ENCODE measurements at regions not wholly inside any gene's neighbourhood (a gene's known extent, or its start where the extent isn't known, plus 50 kb on each side); places are given as distances from the start of the nearest gene placed in this dataset.

DNA sequence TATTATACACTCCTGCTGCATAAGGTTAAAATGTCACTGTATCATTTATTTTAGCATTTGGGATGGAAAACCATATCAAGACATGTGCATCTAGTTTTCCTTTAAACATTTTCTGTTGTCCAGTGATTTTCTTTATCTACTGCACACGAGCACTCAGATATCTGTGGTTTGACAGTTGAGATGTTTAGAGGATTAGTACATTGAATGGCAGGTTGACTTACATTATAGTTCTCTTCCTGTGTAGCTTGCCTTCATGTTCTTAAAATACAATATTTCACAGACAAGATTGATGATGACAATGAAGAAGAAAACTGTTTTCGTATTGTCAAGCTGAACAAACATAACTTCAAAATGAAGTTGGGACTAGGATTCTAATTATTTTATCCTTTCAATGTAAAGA, 2378.4 kb upstream of the WWC1 start:
- Histone ChIP-seq H3K36me3 (ENCODE audit: control insufficient read depth in 1 of 2, insufficient read depth in 2 of 2, low read depth in 1 of 2, low read length in 2 of 2) (no peaks in the 10 kb centered on the region), H3K27me3 (ENCODE audit: control insufficient read depth in 1 of 2, insufficient read depth in 1 of 2, low read length in 2 of 2) (no peaks in the 10 kb centered on the region), H3K14ac (ENCODE audit: low read length in 2 of 2) (no peak overlapping the region), H4K91ac (ENCODE audit: low read length) (no peak overlapping the region), H2BK120ac (ENCODE audit: low read depth, low read length) (no peak overlapping the region), H3K4me1 (ENCODE audit: control insufficient read depth, insufficient read depth, low read depth, low read length) (no peaks in the 10 kb centered on the region), H3K79me1 (replicated peaks; ENCODE audit: low read length, poor library complexity, severe bottlenecking) (no peaks in the 10 kb centered on the region), H3K9me3 (ENCODE audit: control insufficient read depth, low read length) (peaks cover 6% of the 10 kb centered on the region), H3K4me2 (ENCODE audit: low read length, poor library complexity, severe bottlenecking) (no peak overlapping the region), H3K4ac (ENCODE audit: low read depth in 1 of 2, low read length in 2 of 2) (no peak overlapping the region), H2AFZ (ENCODE audit: low read depth, low read length) (no peak overlapping the region), H3K23ac (ENCODE audit: low read length in 2 of 2) (no peak overlapping the region), H2BK5ac (ENCODE audit: low read depth, low read length, poor library complexity, severe bottlenecking) (no peak overlapping the region), H2BK15ac (ENCODE audit: low read depth, poor library complexity, severe bottlenecking) (no peak overlapping the region), H2AK5ac (ENCODE audit: low read length, severe bottlenecking) (no peak overlapping the region), H2BK12ac (ENCODE audit: low read length in 2 of 2) (no peak overlapping the region), H3K9ac (ENCODE audit: low read length) (no peak overlapping the region), H4K8ac (ENCODE audit: low read length) (no peak overlapping the region), H3K4me3 (ENCODE audit: insufficient read depth in 1 of 2, low read depth in 1 of 2, low read length in 2 of 2) (no peak overlapping the region), H3K27ac (ENCODE audit: low read length, poor library complexity, severe bottlenecking) (no peak overlapping the region), H3K18ac (ENCODE audit: low read depth in 1 of 2, low read length in 2 of 2) (no peak overlapping the region)
- WGBS: 60% methylated on average over 1 of the region's 2 CpGs
- no peak for DNase-seq

DNA sequence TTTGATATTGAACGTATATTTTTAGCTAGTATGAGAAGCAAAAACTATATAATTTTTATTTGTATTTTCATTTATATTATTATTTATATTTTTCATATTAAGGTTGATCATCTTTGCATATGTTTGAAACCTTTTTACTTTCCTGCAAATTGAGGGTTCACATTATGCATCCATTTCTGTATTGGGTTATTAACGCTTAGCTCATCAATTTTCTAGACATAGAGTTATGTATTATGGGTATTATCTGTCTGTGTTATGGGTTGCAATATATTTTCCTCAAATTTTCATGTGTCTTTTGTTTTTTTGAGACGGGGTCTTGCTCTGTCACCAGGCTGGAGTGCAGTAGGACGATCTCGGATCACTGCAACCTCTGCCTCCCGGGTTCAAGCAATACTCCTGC, 2377.0 kb upstream of the WWC1 start:
- H3K14ac ChIP-seq (ENCODE audit: low read length in 2 of 2): no peak overlapping the region
- H3K27ac ChIP-seq (ENCODE audit: low read length, poor library complexity, severe bottlenecking): no peak overlapping the region
- no peak overlapping the region for H4K8ac ChIP-seq (ENCODE audit: low read length)
- no peak overlapping the region for H2BK120ac ChIP-seq (ENCODE audit: low read depth, low read length)
- no peak overlapping the region for H3K18ac ChIP-seq (ENCODE audit: low read depth in 1 of 2, low read length in 2 of 2)
- no peaks in the 10 kb centered on the region for H3K36me3 ChIP-seq (ENCODE audit: control insufficient read depth in 1 of 2, insufficient read depth in 2 of 2, low read depth in 1 of 2, low read length in 2 of 2)
- no peak overlapping the region for H3K4me3 ChIP-seq (ENCODE audit: insufficient read depth in 1 of 2, low read depth in 1 of 2, low read length in 2 of 2)
- H3K79me1 ChIP-seq (replicated peaks; ENCODE audit: low read length, poor library complexity, severe bottlenecking): no peaks in the 10 kb centered on the region
- DNase-seq: no peak
- no peak overlapping the region for H3K23ac ChIP-seq (ENCODE audit: low read length in 2 of 2)
- H3K4me2 ChIP-seq (ENCODE audit: low read length, poor library complexity, severe bottlenecking): no peak overlapping the region
- H3K9me3 ChIP-seq (ENCODE audit: control insufficient read depth, low read length): no peaks in the 10 kb centered on the region
- no peaks in the 10 kb centered on the region for H3K27me3 ChIP-seq (ENCODE audit: control insufficient read depth in 1 of 2, insufficient read depth in 1 of 2, low read length in 2 of 2)
- WGBS: 93% methylated on average over 4 of the region's 6 CpGs
- no peak overlapping the region for H2AK5ac ChIP-seq (ENCODE audit: low read length, severe bottlenecking)
- H2AFZ ChIP-seq (ENCODE audit: low read depth, low read length): no peak overlapping the region
- H2BK15ac ChIP-seq (ENCODE audit: low read depth, poor library complexity, severe bottlenecking): no peak overlapping the region
- no peak overlapping the region for H2BK5ac ChIP-seq (ENCODE audit: low read depth, low read length, poor library complexity, severe bottlenecking)
- no peak overlapping the region for H3K4ac ChIP-seq (ENCODE audit: low read depth in 1 of 2, low read length in 2 of 2)
- H3K9ac ChIP-seq (ENCODE audit: low read length): no peak overlapping the region
- no peak overlapping the region for H2BK12ac ChIP-seq (ENCODE audit: low read length in 2 of 2)
- H4K91ac ChIP-seq (ENCODE audit: low read length): no peak overlapping the region
- no peaks in the 10 kb centered on the region for H3K4me1 ChIP-seq (ENCODE audit: control insufficient read depth, insufficient read depth, low read depth, low read length)

DNA sequence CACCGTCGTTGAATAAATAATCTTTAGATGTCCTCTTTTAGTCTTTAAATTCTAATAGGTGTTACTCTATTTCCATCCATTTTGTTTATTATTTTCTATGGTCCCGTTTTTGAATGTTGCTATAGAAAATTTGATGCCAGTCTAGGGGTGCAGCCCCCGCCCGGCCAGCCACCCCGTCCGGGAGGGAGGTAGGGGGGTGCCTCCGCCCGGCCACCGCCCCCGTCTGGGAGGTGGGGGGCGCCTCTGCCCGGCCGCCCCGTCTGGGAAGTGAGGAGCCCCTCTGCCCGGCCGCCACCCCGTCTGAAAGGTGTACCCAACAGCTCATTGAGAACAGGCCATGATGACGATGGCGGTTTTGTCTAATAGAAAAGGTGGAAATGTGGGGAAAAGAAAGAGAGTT, 2372.2 kb upstream of the WWC1 start:
- no peak overlapping the region for H4K91ac ChIP-seq (ENCODE audit: low read length)
- no peak overlapping the region for H2AFZ ChIP-seq (ENCODE audit: low read depth, low read length)
- no peak overlapping the region for H3K4me3 ChIP-seq (ENCODE audit: insufficient read depth in 1 of 2, low read depth in 1 of 2, low read length in 2 of 2)
- H2BK12ac ChIP-seq (ENCODE audit: low read length in 2 of 2): no peak overlapping the region
- no peak overlapping the region for H2BK5ac ChIP-seq (ENCODE audit: low read depth, low read length, poor library complexity, severe bottlenecking)
- 97% methylated on average over 18 of the region's 20 CpGs for WGBS
- H3K9ac ChIP-seq (ENCODE audit: low read length): no peak overlapping the region
- no peak overlapping the region for H3K23ac ChIP-seq (ENCODE audit: low read length in 2 of 2)
- no peak for DNase-seq
- no peak overlapping the region for H3K4ac ChIP-seq (ENCODE audit: low read depth in 1 of 2, low read length in 2 of 2)
- no peaks in the 10 kb centered on the region for H3K27me3 ChIP-seq (ENCODE audit: control insufficient read depth in 1 of 2, insufficient read depth in 1 of 2, low read length in 2 of 2)
- H3K79me1 ChIP-seq (replicated peaks; ENCODE audit: low read length, poor library complexity, severe bottlenecking): no peaks in the 10 kb centered on the region
- no peaks in the 10 kb centered on the region for H3K36me3 ChIP-seq (ENCODE audit: control insufficient read depth in 1 of 2, insufficient read depth in 2 of 2, low read depth in 1 of 2, low read length in 2 of 2)
- H3K4me1 ChIP-seq (ENCODE audit: control insufficient read depth, insufficient read depth, low read depth, low read length): no peaks in the 10 kb centered on the region
- H3K4me2 ChIP-seq (ENCODE audit: low read length, poor library complexity, severe bottlenecking): no peak overlapping the region
- no peak overlapping the region for H2BK120ac ChIP-seq (ENCODE audit: low read depth, low read length)
- H3K14ac ChIP-seq (ENCODE audit: low read length in 2 of 2): no peak overlapping the region
- H3K9me3 ChIP-seq (ENCODE audit: control insufficient read depth, low read length): peaks cover 4% of the 10 kb centered on the region
- no peak overlapping the region for H2BK15ac ChIP-seq (ENCODE audit: low read depth, poor library complexity, severe bottlenecking)
- H2AK5ac ChIP-seq (ENCODE audit: low read length, severe bottlenecking): no peak overlapping the region
- no peak overlapping the region for H3K27ac ChIP-seq (ENCODE audit: low read length, poor library complexity, severe bottlenecking)
- no peak overlapping the region for H4K8ac ChIP-seq (ENCODE audit: low read length)
- no peak overlapping the region for H3K18ac ChIP-seq (ENCODE audit: low read depth in 1 of 2, low read length in 2 of 2)

DNA sequence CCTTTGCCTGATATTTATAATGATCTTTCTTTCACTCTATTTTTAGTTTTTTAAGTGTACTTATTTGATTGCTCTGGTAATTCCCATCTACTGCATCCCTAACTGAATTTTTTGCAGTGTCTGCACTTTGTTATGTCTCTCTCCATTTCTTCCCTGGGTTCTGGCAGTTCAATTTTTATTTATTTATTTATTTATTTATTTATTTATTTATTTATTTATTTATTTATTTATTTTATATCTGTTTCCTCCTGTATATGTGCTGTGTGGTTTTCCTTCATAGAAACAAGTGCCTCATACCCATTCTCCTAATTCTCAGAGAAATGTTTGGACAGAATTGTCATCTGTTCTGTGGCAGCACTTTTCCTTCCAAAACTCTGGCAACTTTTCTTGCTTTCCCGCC, 2370.8 kb upstream of the WWC1 start:
- no CpG with 5 or more reads among the region's 1 CpG for WGBS
- DNase-seq: no peak
- Histone ChIP-seq H2AFZ (ENCODE audit: low read depth, low read length) (no peak overlapping the region), H3K9ac (ENCODE audit: low read length) (no peak overlapping the region), H3K18ac (ENCODE audit: low read depth in 1 of 2, low read length in 2 of 2) (no peak overlapping the region), H3K23ac (ENCODE audit: low read length in 2 of 2) (no peak overlapping the region), H2BK15ac (ENCODE audit: low read depth, poor library complexity, severe bottlenecking) (no peak overlapping the region), H2BK12ac (ENCODE audit: low read length in 2 of 2) (no peak overlapping the region), H3K27ac (ENCODE audit: low read length, poor library complexity, severe bottlenecking) (no peak overlapping the region), H3K79me1 (replicated peaks; ENCODE audit: low read length, poor library complexity, severe bottlenecking) (no peaks in the 10 kb centered on the region), H3K36me3 (ENCODE audit: control insufficient read depth in 1 of 2, insufficient read depth in 2 of 2, low read depth in 1 of 2, low read length in 2 of 2) (no peaks in the 10 kb centered on the region), H3K4ac (ENCODE audit: low read depth in 1 of 2, low read length in 2 of 2) (no peak overlapping the region), H3K27me3 (ENCODE audit: control insufficient read depth in 1 of 2, insufficient read depth in 1 of 2, low read length in 2 of 2) (no peaks in the 10 kb centered on the region), H3K4me3 (ENCODE audit: insufficient read depth in 1 of 2, low read depth in 1 of 2, low read length in 2 of 2) (no peak overlapping the region), H2AK5ac (ENCODE audit: low read length, severe bottlenecking) (no peak overlapping the region), H3K9me3 (ENCODE audit: control insufficient read depth, low read length) (peaks cover 9% of the 10 kb centered on the region), H3K14ac (ENCODE audit: low read length in 2 of 2) (no peak overlapping the region), H4K91ac (ENCODE audit: low read length) (no peak overlapping the region), H3K4me1 (ENCODE audit: control insufficient read depth, insufficient read depth, low read depth, low read length) (no peaks in the 10 kb centered on the region), H2BK120ac (ENCODE audit: low read depth, low read length) (no peak overlapping the region), H2BK5ac (ENCODE audit: low read depth, low read length, poor library complexity, severe bottlenecking) (no peak overlapping the region), H4K8ac (ENCODE audit: low read length) (no peak overlapping the region), H3K4me2 (ENCODE audit: low read length, poor library complexity, severe bottlenecking) (no peak overlapping the region)
